Retinal pigment epithelial cell (primary cell): ENCODE measurements at regions not wholly inside any gene's neighbourhood (a gene's known extent, or its start where the extent isn't known, plus 50 kb on each side); places are given as distances from the start of the nearest gene placed in this dataset.

Experiments
- DNase-seq: peaks from one replicate; pipeline ENCODE4 v3.0.0-alpha.2; 2010; ENCODE audit warnings: low read depth
- H3K4me3 ChIP-seq: 2 replicates; pipeline ENCODE4 v1.5.1; 2011; ENCODE audit warnings: mild to moderate bottlenecking, low read length, control low read depth, moderate library complexity
- TF ChIP-seq, protein P1 (sequence below): conservative IDR thresholded peaks from 2 replicates; pipeline ENCODE4 v1.5.1; 2011; ENCODE audit warnings: low read depth, low read length, control low read depth, inconsistent platforms

DNA sequence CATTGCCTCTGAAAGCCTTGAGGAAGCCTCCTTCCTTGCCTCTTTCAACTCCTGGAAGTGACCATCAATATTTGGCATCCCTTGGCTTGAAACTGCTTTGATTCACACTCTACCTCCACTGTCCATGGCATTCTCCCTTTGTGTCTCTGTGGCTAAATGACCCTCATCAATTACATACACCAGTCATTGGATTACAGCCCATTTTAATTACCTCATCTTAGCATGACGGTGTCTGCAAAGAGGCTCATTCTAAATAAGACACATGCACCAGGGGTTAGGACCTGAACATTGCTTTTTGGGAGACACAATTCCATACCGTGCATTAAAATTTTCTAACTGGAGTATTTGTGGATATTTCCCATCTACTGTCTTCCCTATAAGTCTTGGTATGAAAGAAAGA is 60.7 kb upstream of the FAM9A start:
- no peak for DNase-seq
- no peak overlapping the region for H3K4me3 ChIP-seq
- TF ChIP-seq, protein P1, sequence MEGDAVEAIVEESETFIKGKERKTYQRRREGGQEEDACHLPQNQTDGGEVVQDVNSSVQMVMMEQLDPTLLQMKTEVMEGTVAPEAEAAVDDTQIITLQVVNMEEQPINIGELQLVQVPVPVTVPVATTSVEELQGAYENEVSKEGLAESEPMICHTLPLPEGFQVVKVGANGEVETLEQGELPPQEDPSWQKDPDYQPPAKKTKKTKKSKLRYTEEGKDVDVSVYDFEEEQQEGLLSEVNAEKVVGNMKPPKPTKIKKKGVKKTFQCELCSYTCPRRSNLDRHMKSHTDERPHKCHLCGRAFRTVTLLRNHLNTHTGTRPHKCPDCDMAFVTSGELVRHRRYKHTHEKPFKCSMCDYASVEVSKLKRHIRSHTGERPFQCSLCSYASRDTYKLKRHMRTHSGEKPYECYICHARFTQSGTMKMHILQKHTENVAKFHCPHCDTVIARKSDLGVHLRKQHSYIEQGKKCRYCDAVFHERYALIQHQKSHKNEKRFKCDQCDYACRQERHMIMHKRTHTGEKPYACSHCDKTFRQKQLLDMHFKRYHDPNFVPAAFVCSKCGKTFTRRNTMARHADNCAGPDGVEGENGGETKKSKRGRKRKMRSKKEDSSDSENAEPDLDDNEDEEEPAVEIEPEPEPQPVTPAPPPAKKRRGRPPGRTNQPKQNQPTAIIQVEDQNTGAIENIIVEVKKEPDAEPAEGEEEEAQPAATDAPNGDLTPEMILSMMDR: no peak

DNA sequence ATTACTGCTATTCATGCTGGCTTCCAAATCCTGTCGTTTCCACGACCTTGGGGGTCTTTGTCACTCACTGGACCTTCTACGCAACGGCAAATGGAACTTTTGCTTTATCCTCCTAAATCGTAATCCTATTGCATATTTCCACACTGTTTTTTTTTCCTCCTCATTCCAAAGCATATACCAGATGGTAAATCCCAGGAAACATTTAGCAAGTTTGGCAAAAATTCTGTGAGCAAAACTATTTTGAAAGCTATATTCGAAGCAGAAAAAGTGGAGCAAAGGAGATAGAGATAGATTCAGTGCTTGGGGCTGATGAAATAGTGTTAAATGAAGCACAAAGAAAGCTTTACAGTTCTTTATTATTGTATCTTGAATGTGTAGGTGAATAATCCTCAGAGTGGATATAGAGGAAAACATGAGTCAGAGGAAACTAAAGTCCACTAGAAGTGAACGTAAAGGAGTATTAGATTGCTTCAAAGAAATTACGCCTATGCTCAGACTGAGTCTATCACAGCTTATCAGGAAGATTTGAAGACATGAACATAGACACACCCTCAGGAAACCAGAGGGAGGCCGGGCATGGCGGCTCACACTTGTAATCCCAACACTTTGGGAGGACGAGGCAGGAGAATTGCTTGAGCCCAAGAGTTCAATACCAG is 50.2 kb upstream of the FAM9A start:
- DNase-seq: no peak
- no peak overlapping the region for H3K4me3 ChIP-seq
- TF ChIP-seq, protein P1: no peak
